Liver (tissue), 8 donors: ENCODE measurements at regions not wholly inside any gene's neighbourhood (a gene's known extent, or its start where the extent isn't known, plus 50 kb on each side); places are given as distances from the start of the nearest gene placed in this dataset.

Experiments used
- DNase-seq: peaks from one replicate; pipeline ENCODE4 v3.0.0-alpha.2; 2017; ENCODE audit warnings: low spot score
- H3K27ac ChIP-seq, 2 donors: one replicate each; pipeline ENCODE4 v1.7.0; 2013; ENCODE audit warnings: inconsistent platforms in 2 of 2, low read length in 2 of 2, control low read depth in 1 of 2, low read depth in 1 of 2, mild to moderate bottlenecking in 1 of 2
- H3K27me3 ChIP-seq, 4 donors: one replicate each; pipeline versions ENCODE4 v1.6.1 to v1.7.0; 2013; ENCODE audit warnings: low read length in 3 of 4, inconsistent platforms in 1 of 4, mild to moderate bottlenecking in 1 of 4, moderate library complexity in 1 of 4; ENCODE audit not compliant: control insufficient read depth in 4 of 4, insufficient read depth in 4 of 4
- H3K36me3 ChIP-seq, 4 donors: one replicate each; pipeline versions ENCODE4 v1.6.1 to v1.7.0; 2013; ENCODE audit warnings: low read length in 3 of 4, mild to moderate bottlenecking in 3 of 4, low read depth in 1 of 4, moderate library complexity in 1 of 4; ENCODE audit not compliant: control insufficient read depth in 4 of 4, insufficient read depth in 3 of 4
- H3K4me1 ChIP-seq, 4 donors: one replicate each; pipeline versions ENCODE4 v1.6.1 to v1.7.0; 2013; ENCODE audit warnings: low read length in 3 of 4, mild to moderate bottlenecking in 3 of 4, moderate library complexity in 1 of 4; ENCODE audit not compliant: control insufficient read depth in 4 of 4, insufficient read depth in 4 of 4
- H3K4me3 ChIP-seq, 3 donors: one replicate each; pipeline versions ENCODE4 v1.6.1 to v1.7.0; 2013; ENCODE audit warnings: low read length in 3 of 3, control low read depth in 1 of 3, low read depth in 1 of 3, mild to moderate bottlenecking in 1 of 3
- H3K9ac ChIP-seq, 2 donors: one replicate each; pipeline ENCODE4 v1.7.0; 2013; ENCODE audit warnings: low read length in 2 of 2, mild to moderate bottlenecking in 2 of 2, moderate library complexity in 2 of 2, control low read depth in 1 of 2, low read depth in 1 of 2
- H3K9me3 ChIP-seq, 4 donors: one replicate each; pipeline versions ENCODE4 v1.6.1 to v1.7.0; 2013; ENCODE audit warnings: low read length in 3 of 4; ENCODE audit not compliant: control insufficient read depth in 4 of 4
- ATF3 ChIP-seq: IDR thresholded peaks from 2 replicates; pipeline ENCODE4 v1.6.1; 2016; ENCODE audit warnings: antibody characterized with exemption
- CTCF ChIP-seq: fragments of 150-350 bp; IDR thresholded peaks from 2 replicates; pipeline ENCODE4 v1.5.1; 2017; ENCODE audit warnings: improper control_type of control experiment, low read depth, low read length; ENCODE audit not compliant: missing input control
- EGR1 ChIP-seq, 2 donors: IDR thresholded peaks; 2 replicates each; pipeline ENCODE4 v1.6.1; 2016 to 2018; ENCODE audit warnings: antibody characterized with exemption in 2 of 2, low read depth in 2 of 2
- FOXA1 ChIP-seq: IDR thresholded peaks from 2 replicates; pipeline ENCODE4 v1.6.1; 2016; ENCODE audit warnings: antibody characterized with exemption
- GABPA ChIP-seq, 2 donors: IDR thresholded peaks in 1 of 2; conservative IDR thresholded peaks in 1 of 2; 2 replicates each; pipeline ENCODE4 v1.6.1; 2016; ENCODE audit warnings: antibody characterized with exemption in 2 of 2, mild to moderate bottlenecking in 1 of 2, moderate library complexity in 1 of 2
- HNF4A ChIP-seq, 2 donors: conservative IDR thresholded peaks; 2 replicates each; pipeline ENCODE4 v1.6.1; 2016; ENCODE audit warnings: antibody characterized with exemption in 2 of 2, mild to moderate bottlenecking in 2 of 2
- HNF4G ChIP-seq: IDR thresholded peaks from 2 replicates; pipeline ENCODE4 v1.6.1; 2016; ENCODE audit warnings: antibody characterized with exemption
- JUND ChIP-seq, 2 donors: IDR thresholded peaks; 2 replicates each; pipeline ENCODE4 v1.6.1; 2016; ENCODE audit warnings: antibody characterized with exemption in 2 of 2
- MAX ChIP-seq: IDR thresholded peaks from 2 replicates; pipeline ENCODE4 v1.6.1; 2016; ENCODE audit warnings: antibody characterized with exemption
- NR2F2 ChIP-seq: IDR thresholded peaks from 2 replicates; pipeline ENCODE4 v1.6.1; 2016; ENCODE audit warnings: antibody characterized with exemption
- RAD21 ChIP-seq, 2 donors: IDR thresholded peaks; 2 replicates each; pipeline ENCODE4 v1.6.1; 2016; ENCODE audit warnings: antibody characterized with exemption in 2 of 2, mild to moderate bottlenecking in 2 of 2
- REST ChIP-seq: IDR thresholded peaks from 2 replicates; pipeline ENCODE4 v1.6.1; 2016; ENCODE audit warnings: antibody characterized with exemption, mild to moderate bottlenecking
- RXRA ChIP-seq, 2 donors: IDR thresholded peaks; 2 replicates each; pipeline ENCODE4 v1.6.1; 2017 to 2018; ENCODE audit warnings: antibody characterized with exemption in 2 of 2, mild to moderate bottlenecking in 1 of 2
- SP1 ChIP-seq: IDR thresholded peaks from 2 replicates; pipeline ENCODE4 v1.6.1; 2018; ENCODE audit warnings: antibody characterized with exemption, mild to moderate bottlenecking
- TAF1 ChIP-seq: conservative IDR thresholded peaks from 2 replicates; pipeline ENCODE4 v1.6.1; 2016; ENCODE audit warnings: antibody characterized with exemption, mild to moderate bottlenecking
- YY1 ChIP-seq: IDR thresholded peaks from 2 replicates; pipeline ENCODE4 v1.6.1; 2016; ENCODE audit warnings: antibody characterized with exemption, mild to moderate bottlenecking
- ZBTB33 ChIP-seq: IDR thresholded peaks from 2 replicates; pipeline ENCODE4 v1.6.1; 2016; ENCODE audit warnings: antibody characterized with exemption
- WGBS: extraction: QIAGEN DNeasy Blood & Tissue Kit; methylation state at CpG from one replicate; pipeline ENCODE4 v1.1.7; 2013; 5-methylcytosine and 5-hydroxymethylcytosine counted together
- donor health status: healthy.
- donor health status: healthy.
- donor health status: healthy.
- donor health status: healthy.
- donor health status: healthy.

- TF ChIP-seq JUND (IDR thresholded peaks at IDR 0.05) (no peak), EGR1 (IDR thresholded peaks at IDR 0.05; ENCODE audit: low read depth in 2 of 2) (no peak), TAF1 (no peak), HNF4A (conservative IDR thresholded peaks at IDR 0.05) (no peak), SP1 (no peak), YY1 (no peak), FOXA1 (no peak), NR2F2 (no peak), RXRA (IDR thresholded peaks at IDR 0.05) (no peak), GABPA (IDR thresholded peaks at IDR 0.05 in 1 of 2, conservative IDR thresholded peaks at IDR 0.05 in 1 of 2) (no peak), REST (no peak), ATF3 (no peak), ZBTB33 (no peak), CTCF (no peak), HNF4G (no peak), RAD21 (IDR thresholded peaks at IDR 0.05) (no peak)
- Histone ChIP-seq H3K9ac (no peak overlapping the region), H3K4me3 (no peak overlapping the region), H3K36me3 (no peaks in the 10 kb centered on the region), H3K4me1 (no peaks in the 10 kb centered on the region), H3K9me3 (no peaks in the 10 kb centered on the region), H3K27ac (no peak overlapping the region), H3K27me3 (no peaks in the 10 kb centered on the region)
- no peak for DNase-seq
- 90% methylated on average over 2 of the region's 2 CpGs for WGBS
Observed at GRCh38 chrY:12610861-12611260, 90.2 kb upstream of the USP9Y start.

GRCh38 chrY:12615733-12616446 is 85.1 kb upstream of the USP9Y start:
- no peaks in the 10 kb centered on the region for H3K4me1 ChIP-seq
- H3K27me3 ChIP-seq: no peaks in the 10 kb centered on the region
- DNase-seq: no peak
- no peak overlapping the region for H3K27ac ChIP-seq
- no peak overlapping the region for H3K9ac ChIP-seq
- no peak overlapping the region for H3K4me3 ChIP-seq
- H3K36me3 ChIP-seq: no peaks in the 10 kb centered on the region
- H3K9me3 ChIP-seq: no peaks in the 10 kb centered on the region
- TF ChIP-seq REST (no peak), RAD21 (IDR thresholded peaks at IDR 0.05) (no peak), YY1 (no peak), ATF3 (no peak), CTCF (no peak), NR2F2 (no peak), MAX (no peak), HNF4A (conservative IDR thresholded peaks at IDR 0.05) (no peak), GABPA (IDR thresholded peaks at IDR 0.05 in 1 of 2, conservative IDR thresholded peaks at IDR 0.05 in 1 of 2) (no peak)
